GM18520 (cell line): ENCODE measurements at regions not wholly inside any gene's neighbourhood (a gene's known extent, or its start where the extent isn't known, plus 50 kb on each side); places are given as distances from the start of the nearest gene placed in this dataset.
A peak's percentile ranks its signal among the peaks of the same experiment; 100 is the strongest.
"Not testable (repeated sequence)": the region's sequence is repeated elsewhere in the genome, so short reads cannot be mapped to it uniquely, and the experiment has no call there.

Experiments
- ATAC-seq: cut with Tn5 transposase; IDR thresholded peaks from one replicate; pipeline ENCODE4 v1.9.1; 2021; ENCODE audit not compliant: unreplicated experiment

DNA sequence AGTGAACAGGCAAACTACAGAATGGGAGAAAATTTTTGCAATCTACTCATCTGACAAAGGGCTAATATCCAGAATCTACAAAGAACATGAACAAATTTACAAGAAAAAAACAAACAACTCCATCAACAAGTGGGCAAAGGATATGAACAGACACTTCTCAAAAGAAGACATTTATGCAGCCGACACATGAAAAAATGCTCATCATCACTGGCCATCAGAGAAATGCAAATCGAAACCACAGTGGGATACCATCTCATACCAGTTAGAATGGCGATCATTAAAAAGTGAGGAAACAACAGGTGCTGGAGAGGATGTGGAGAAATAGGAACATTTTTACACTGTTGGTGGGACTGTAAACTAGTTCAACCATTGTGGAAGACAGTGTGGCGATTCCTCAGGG is 167.8 kb upstream of the PWP1 start:
- not testable (repeated sequence) for ATAC-seq

DNA sequence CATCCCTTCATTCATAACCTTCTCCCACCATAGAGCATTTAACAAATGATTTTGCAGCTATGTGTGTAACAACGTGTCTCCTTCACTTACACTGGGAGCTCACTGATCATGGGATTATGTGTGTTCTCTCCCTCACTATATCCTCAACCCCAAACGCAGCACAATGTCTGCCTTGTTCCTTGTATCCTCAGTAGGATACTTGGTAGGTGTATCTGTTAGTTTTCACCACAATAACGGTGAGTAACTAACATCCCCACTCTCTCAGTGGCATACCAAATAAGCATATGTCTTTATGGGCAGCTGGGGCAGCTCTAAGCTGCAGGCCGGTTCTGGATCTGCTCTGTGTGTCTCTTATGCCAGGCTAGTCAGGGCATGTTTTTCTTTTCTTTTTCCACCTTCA is 166.7 kb upstream of the PWP1 start:
- no peak for ATAC-seq

DNA sequence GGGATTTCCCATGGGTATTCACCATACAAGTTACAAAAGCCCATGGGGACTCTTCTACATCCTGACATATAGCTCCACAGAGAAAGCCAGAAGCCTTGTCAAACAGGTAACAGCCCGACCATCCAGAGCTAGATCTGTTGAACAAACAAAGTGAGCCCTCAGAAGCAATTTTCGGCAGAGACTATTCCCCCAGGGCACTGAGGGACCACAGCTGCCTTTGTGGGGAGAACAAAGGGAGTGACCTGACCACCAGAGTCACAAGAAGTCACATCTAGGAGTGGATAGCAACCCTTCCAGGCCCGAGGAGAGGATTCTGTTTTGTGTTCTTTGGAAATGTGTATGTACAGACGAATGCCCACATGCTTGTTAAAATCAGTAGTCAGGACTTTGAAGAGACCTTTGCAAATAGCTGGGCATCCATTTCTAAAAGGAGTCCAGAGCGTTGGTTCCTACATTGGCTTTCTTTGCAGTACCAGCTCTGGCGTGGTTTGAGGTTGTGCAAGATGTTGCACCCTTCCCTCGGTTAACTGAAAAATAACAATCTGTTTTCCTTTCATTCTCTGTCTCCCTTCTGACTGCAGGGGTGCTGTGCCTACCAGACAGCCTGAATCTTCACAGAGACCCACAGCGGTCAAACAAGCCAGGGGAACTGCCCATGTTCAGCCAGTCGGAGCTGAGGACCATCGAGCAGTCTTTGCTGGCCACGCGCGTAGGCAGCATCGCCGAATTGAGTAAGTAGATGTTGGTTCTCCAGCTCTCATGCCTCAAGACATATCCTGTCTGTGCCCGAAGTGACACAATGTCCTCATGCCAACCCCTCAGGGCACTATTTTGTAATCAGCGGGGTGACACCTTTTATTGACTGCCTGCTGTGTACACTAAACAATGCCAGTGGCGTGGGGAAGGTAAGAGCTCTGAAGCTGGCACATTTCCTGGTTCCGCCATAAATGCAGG is 165.4 kb upstream of the PWP1 start:
- no peak for ATAC-seq

DNA sequence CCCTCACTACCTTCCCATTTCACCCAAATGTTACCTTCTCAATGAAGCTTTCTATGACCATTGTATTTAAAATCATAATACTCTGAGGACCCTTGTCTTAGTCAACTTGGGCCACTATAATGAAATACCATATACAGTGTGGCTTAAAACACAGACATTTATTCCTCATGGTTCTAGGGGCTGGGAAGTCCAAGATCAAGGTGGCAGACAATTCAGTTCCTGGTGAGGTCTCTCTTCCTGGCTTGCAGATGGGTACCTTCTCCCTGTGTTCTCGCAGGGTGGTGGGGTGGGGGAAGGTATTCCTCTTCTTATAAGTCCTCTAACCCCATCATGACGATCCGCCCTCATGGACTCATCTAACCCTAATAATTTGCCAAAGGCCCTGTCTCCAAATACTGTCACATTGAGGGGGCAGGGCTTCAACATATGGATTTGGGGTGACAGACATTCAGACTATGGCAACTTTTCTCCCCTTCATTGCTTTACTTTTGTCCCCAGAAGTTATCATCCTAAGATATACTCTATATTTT is 163.7 kb upstream of the PWP1 start:
- ATAC-seq, result no peak

DNA sequence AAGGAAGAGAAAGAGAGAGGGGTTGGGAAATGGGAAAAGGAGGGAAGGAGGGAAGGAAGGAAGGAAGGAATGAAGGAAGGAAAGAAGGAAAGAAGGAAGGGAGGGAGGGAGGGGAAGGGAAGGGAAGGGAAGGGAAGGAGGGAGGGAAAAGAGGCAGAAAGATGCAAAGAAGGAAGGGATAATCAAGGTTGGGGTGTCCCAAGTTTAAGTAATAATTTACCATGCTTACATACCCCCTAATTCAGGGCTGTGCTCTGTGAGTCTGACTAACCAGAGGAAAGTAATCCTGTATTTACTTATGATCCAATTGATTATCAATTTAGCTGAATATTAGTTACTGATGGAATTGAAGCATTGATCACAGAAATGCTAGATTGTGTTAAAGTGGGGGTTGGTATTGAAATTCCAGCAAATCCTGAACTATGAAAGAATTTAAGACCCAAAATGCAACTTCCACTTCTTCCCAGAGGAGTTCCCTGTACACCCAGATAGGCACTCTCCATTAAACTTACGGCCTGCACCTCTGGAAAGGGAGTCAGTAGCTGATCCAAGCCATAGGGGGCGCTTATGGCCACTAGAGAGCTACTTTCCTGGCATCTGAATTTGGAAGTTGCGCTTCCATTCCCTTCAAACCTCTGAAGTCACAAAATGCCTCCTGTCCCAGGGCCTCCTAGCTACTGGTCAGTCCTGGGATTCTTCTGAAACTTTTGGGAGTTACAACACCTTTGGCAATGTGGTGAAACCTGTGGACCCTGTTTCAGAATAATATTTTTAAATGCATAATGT is 162.7 kb upstream of the PWP1 start:
- ATAC-seq, result no peak

DNA sequence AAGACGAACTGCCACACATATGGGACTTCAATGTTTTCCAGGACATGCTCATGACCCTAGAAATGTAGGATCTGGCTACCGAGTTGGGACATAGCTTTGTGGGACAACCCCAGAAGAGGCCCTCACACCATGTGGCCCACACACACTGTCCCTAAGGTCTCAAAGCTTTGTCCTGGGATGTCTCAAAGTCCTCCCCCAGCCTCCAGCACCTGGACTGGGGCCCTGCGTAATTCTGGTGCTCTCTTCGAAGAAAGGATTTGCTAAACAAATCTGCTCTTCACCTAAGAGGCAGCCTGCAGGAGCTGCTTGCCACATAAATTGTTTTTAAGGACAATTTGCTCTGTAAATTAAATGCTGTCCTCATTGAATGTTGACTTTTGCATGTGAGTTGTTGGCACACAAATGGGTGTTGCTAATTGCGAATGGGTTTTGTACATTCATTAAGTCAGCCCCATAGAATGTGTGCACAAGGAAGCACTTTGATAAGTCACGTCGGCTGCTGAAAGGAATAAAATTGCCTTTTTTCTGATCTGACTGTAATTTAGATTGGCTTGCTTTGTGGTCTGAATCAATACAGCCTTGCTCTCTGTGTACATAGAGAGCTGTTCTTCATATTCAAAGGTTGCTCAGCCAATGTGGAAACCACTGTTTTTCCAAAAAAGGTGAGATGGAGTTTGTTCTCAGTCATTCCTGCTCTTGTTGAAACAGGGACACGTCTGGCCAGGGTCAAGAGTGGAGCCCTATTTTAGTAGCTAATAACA is 161.6 kb upstream of the PWP1 start:
- no peak for ATAC-seq

DNA sequence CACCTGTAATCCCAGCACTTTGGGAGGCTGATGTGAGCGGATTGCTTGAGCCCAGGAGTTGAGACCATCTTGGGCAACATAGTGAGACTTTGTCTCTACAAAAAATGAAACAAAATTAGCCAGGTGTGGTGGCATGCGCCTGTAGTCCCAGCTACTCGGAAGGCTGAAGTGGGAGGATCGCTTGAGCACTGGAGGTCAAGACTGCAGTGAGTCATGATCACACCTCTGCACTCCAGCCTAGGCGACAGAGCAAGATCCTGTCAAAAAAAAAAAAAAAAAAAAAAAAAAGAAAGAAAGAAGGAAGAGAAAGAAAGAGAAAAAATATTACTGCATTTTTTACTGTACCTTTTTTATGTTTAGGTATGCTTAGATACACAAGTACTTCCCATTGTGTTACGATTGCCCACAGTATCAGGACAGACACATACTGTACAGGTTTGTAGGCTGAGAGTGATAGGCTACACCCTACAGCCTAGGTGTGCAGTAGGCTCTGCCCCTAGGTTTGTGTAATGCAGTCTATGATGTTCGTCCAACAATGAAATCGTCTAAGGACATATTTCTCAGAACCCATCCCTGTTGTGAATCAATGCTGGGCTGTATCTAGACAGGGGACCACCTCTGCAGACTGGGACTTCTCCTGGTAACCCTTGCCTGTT is 160.4 kb upstream of the PWP1 start:
- no peak for ATAC-seq

DNA sequence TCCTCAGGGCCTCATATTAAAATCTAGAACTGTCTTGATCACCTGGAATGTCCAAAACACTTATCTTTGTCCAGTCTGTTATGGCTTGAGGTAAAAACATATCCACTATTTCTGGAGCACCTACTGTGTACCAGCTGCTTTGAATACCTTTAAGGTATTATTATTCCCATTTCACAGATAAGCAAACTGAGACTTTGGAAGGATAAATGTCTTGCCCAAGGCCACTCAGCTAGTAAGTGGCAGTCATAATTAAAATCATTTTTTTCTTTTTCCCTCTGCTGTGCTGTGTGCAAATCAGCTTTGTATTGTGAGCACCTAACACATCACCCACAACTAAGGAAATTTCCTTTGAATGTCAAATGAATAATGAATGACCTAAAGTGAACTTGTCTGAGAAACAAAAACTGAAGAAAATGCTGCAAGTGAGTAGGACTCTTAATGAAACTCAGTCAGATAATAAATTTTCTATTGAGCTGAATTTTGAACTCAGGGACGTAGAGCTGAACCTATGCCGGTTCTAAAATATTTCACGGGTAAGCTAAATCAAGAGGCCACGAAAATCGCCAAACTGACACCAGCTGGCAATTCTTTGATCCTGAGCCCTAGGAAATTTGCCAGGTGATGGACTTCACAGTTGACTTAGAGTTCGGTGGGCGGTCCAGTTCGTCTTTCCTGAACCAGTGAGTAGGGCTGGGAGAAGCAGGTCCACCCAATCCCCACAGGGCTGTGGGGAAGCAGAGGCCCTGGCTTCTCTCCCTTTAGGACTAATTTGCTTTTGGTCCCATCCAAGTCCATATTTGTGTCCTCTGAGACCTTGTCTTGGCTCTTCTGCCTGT is 159.7 kb upstream of the PWP1 start:
- no peak for ATAC-seq

DNA sequence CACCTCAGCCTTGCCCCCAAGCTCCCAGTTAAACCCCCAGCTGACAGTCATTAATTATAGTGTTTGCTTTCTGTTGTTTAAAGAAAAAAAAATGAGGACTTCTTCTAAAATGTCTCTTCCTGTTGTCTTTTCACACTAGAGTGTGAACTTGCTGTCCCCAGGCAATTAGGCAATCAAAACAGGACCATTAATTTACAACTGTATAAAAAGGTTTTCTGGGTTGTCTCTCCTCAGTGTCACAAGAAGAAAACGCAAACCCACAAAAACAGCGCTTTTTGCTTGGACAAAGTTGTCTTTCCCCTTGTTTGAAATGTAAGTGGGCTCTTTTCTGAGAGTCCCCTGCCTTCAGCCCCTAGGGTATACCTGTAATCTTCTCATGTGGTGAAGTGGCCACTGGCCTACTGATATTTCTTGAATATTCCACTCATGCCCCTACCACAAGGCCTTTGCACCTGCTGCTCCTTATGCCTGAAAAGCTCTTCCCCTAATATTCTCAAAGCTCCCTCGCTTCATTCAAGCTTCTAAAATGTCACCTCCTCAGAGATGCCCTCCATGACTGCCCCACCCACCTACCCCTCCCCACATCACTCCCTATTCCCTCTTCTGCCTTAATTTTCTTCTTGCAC is 158.9 kb upstream of the PWP1 start:
- no peak for ATAC-seq

DNA sequence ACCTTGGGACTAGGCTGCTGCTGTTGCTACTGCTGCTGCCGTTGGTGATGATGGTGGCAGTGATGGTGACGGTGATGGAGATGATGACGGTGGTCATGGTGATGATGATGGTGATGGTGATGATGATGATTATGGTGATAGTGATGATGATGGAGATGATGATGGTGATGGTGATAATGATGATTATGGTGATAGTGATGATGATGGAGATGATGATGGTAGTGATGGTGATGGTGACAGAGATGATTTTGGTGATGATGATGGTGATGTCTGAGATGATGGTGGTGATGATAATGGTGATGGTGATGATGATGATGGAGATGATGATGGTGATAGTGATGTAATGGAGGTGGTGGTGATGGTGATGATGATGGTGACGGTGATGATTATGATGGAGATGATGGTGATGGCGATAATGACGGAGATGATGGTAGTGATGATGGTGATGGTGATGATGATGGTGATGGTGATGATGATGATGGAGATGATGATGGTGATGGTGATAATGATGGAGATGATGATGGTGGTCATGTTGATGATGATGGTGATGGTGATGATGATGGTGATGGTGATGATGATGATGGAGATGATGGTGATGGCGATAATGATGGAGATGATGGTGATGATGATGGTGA is 156.8 kb upstream of the PWP1 start:
- no peak for ATAC-seq

DNA sequence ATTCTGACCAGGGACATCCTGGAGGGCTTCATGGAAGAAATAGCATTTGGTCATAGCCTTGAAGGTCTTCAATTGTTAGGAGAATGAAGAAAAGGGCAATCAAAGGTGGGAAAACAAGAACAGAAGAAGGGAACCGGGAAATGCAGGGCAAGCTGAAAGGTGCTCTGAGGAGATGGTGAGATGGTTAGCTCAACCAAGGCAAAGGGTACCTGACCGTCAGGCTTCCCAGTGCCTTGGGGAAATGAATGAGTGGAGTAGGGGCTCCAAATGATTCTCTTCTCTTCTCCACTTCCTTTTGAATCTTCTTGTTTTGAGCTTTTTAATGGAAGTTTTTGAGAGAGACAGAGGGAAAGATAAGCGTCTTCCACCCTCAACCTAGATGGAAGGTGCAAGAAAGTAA is 155.6 kb upstream of the PWP1 start:
- no peak for ATAC-seq

DNA sequence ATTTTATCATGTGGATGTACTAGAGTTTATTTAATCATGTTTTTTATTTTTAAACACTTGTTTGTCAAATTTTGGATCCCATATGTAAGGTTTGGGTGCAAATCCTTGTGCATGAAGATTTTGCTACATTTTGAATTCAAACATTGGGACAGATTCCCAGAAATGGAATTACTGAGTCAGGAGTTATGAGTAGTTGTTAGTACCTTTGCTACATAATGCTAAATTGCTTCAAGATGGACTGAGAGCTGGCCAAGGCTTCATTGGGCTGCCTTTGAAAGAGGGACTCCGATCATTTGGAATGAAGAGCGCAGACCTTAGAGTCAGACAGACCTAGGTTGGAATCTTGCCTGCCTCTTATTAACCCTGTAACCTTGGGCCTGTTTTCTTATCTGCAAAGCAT is 154.9 kb upstream of the PWP1 start:
- no peak for ATAC-seq

DNA sequence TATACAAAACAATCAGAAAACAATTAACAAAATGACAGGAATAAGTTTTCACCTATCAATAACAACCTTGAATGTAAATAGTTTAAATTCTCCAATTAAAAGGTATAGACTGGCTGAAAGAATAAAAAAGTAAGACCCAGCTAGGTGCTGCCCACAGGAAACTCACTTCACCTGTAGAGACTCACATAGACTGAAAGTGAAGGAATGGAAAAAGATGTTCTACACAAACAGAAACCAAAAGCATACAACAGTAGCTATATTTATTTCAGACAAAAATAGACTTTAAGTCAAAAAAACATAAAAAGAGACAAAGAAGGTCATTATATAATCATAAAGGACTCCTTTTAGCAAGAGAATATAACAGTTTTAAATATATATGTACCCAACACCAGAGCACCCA is 152.4 kb upstream of the PWP1 start:
- peak; percentile 78 for ATAC-seq

DNA sequence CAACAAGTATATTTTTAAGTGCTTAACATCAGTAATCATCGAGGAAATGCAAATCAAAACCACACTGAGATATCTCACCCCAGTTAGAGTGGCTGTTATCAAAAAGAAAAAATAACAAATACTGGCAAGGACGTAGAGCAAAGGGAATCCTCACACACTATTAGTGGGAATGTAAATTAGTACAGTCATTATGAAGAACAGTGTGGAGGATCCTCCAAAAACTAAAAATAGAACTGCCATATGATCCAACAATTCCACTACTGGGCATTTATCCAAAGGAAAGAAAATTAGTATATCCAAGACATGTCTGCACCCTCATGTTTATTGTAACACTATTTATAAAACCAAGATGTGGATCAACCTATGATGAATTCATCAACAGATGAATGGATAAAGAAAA is 149.0 kb upstream of the PWP1 start:
- ATAC-seq, result no peak

DNA sequence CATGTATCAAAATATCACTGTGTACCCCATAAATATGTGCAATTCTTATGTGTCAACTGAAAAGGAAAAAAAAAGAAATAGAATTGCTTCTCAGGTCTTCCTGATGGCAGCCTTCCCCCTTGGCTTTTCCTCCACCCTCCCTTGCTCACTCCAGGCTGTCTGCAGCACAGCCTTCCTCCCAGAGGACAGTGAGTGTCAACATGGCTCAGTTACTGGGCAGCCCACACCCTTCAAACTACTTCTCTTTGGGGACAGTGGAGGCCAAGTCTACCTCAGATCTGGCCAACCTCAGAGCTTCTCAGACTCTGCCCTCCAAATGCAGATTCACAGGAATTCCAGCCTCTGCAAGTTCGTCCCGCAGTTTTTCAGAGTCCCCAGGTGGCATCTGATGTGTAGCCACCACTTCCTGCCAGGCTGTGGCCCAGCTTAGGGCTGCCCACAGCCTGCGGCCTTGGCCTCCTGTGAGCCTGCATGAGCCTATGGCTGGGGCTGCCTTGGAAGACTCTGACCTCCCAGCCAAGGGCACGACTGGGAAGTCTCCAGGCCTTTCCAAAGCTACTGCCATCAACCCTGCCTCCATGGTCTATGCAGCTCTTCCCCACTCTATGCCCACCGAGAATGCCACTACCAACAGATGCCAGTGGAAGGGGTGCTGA is 148.0 kb upstream of the PWP1 start:
- ATAC-seq, result no peak

DNA sequence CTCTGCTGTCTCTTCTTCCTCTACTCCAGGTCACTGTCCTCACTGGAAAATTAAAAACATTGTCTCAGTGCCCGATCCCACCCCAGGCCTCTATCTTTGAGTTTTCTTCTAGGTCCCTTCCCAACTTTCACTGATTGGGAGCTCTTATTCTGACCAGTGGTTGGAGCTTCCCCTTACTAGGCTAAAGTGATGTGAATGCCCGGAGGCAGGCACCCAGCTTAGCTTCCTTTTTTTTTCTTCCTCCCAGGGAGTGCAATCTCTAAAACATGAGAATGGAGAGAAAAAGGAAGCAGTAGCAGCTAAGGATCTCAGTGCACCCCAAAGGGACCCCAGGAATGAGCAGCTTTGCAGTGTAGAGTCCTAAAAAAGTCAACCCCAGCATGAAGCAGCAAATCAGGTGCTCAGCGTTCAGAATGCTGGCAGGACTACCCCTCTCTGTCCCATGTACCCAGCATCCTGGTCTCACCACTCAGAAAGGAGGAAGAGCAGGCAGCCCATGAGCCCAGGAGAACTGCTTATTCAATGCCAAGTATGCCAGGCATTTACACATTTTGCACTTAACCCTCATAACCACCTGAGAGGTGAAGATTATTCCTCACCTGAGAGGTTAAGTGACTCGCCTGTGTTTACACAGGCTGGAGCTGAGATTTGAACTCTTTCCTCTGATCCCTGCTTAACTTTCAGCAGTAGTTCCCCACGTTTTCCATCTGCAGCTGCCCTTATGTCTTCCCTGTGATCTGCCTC is 146.2 kb upstream of the PWP1 start:
- no peak for ATAC-seq

DNA sequence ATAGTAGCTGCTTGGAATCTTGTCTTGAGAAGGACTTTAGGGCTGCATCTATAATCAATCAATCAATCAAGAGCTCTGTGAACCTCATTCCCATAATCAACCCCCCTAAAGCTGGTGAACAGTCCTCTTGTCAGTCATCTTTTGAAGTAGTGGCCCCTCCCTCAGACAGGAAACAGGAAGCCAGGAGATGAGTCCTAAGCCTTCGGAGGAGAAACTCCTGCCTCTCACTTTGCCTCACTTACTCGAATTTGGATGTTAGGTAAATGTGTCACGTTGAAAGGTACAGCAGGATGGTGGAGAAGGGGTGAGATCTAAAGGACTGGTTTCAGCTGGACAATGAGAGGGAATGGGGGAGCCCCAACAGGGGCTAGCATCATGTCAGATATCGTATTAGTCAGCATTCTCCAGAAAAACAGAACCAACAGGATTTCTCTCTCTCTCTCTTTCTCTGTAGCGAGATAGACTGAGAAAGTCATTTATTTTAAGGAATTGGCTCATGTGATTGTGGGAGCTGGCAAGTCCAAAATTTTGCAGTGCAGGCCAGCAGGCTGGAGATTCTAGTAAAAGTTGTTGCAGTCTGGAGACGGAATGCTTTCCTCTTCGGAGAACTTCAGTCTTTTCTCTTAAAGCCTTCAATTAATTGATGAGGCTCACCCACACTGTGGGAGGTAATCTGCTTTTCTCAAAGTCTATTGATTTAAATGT is 144.4 kb upstream of the PWP1 start:
- ATAC-seq, result no peak
